IMR-90 (cell line): ENCODE measurements at regions not wholly inside any gene's neighbourhood (a gene's known extent, or its start where the extent isn't known, plus 50 kb on each side); places are given as distances from the start of the nearest gene placed in this dataset.
A peak's percentile ranks its signal among the peaks of the same experiment; 100 is the strongest.

Experiments used
- ATAC-seq: fragments of 200-7000 bp; cut with Tn5 transposase; 2 replicates; pipeline ENCODE4 v1.9.1; 2020; ENCODE audit warnings: low read depth, mild to moderate bottlenecking, moderate library complexity
- BruUV-seq: library from RNA; stranded (reverse); fragments of 400-500 nt; replicated peaks from 2 replicates; lab custom pipeline; 2021; lab: Mats Ljungman, UMichigan
- CTCF ChIA-PET: fragments of 300-600 bp; formaldehyde crosslinking; extraction: SDS; loops from one replicate; lab custom pipeline; 2021; ENCODE audit warnings: antibody characterized with exemption; lab: Yijun Ruan, JAX
- POLR2A ChIA-PET: fragments of 300-600 bp; sonication (Branson Sonifier 250); formaldehyde crosslinking; loops from one replicate; lab custom pipeline; 2022; ENCODE audit warnings: antibody characterized with exemption; ENCODE audit not compliant: unreplicated experiment; lab: Charles Lee
- DNase-seq: peaks from one replicate; pipeline ENCODE4 v3.0.0; 2013
- H2AFZ ChIP-seq: replicated peaks from 2 replicates; pipeline ENCODE3; 2013; ENCODE audit warnings: low read length, mild to moderate bottlenecking; ENCODE audit not compliant: poor library complexity
- H2AK5ac ChIP-seq: 2 replicates; pipeline ENCODE4 v1.6.1; 2013; ENCODE audit warnings: low read depth, low read length, inconsistent platforms
- H2AK9ac ChIP-seq: replicated peaks from 2 replicates; pipeline ENCODE3; 2013; ENCODE audit warnings: mild to moderate bottlenecking, low read depth, low read length, moderate library complexity; ENCODE audit not compliant: poor library complexity
- H2BK120ac ChIP-seq: 2 replicates; pipeline ENCODE4 v1.6.1; 2013; ENCODE audit warnings: low read depth, low read length, inconsistent platforms
- H2BK15ac ChIP-seq: 3 replicates; pipeline ENCODE4 v1.6.1; 2013; ENCODE audit warnings: low read depth, low read length, inconsistent platforms
- H2BK20ac ChIP-seq: 2 replicates; pipeline ENCODE4 v1.6.1; 2013; ENCODE audit warnings: low read depth, mild to moderate bottlenecking, inconsistent platforms, low read length, moderate library complexity
- H2BK5ac ChIP-seq: 2 replicates; pipeline ENCODE4 v1.6.1; 2013; ENCODE audit warnings: mild to moderate bottlenecking, low read depth, low read length, inconsistent platforms; ENCODE audit not compliant: poor library complexity, severe bottlenecking
- H3K14ac ChIP-seq: replicated peaks from 2 replicates; pipeline ENCODE4 v1.6.1; 2013; ENCODE audit warnings: low read depth, low read length, inconsistent platforms
- H3K18ac ChIP-seq: 2 replicates; pipeline ENCODE4 v1.6.1; 2013; ENCODE audit warnings: low read depth, low read length, control low read depth
- H3K23ac ChIP-seq: 2 replicates; pipeline ENCODE4 v1.6.1; 2013; ENCODE audit warnings: low read depth, low read length, inconsistent platforms
- H3K27ac ChIP-seq: 2 replicates; pipeline ENCODE4 v1.5.1; 2013; ENCODE audit warnings: mild to moderate bottlenecking, control low read depth, low read length; ENCODE audit not compliant: insufficient read depth
- H3K27me3 ChIP-seq: 2 replicates; pipeline ENCODE4 v1.6.1; 2013; ENCODE audit warnings: low read length; ENCODE audit not compliant: control insufficient read depth, insufficient read depth
- H3K36me3 ChIP-seq: 2 replicates; pipeline ENCODE4 v1.6.1; 2013; ENCODE audit warnings: low read length, mixed read lengths; ENCODE audit not compliant: control insufficient read depth, insufficient read depth
- H3K4ac ChIP-seq: 2 replicates; pipeline ENCODE4 v1.6.1; 2013; ENCODE audit warnings: low read depth, low read length, inconsistent platforms
- H3K4me1 ChIP-seq: 2 replicates; pipeline ENCODE4 v1.6.1; 2013; ENCODE audit warnings: low read length, mixed read lengths; ENCODE audit not compliant: control insufficient read depth, insufficient read depth
- H3K4me2 ChIP-seq: 2 replicates; pipeline ENCODE4 v1.6.1; 2013; ENCODE audit warnings: low read depth, mild to moderate bottlenecking, control low read depth, low read length, moderate library complexity
- H3K4me3 ChIP-seq: 2 replicates; pipeline ENCODE4 v1.5.1; 2013; ENCODE audit warnings: low read depth, mild to moderate bottlenecking, control low read depth, low read length, moderate library complexity; ENCODE audit not compliant: insufficient read depth
- H3K56ac ChIP-seq: 2 replicates; pipeline ENCODE4 v1.6.1; 2013; ENCODE audit warnings: low read length, inconsistent platforms; ENCODE audit not compliant: insufficient read depth; ENCODE audit errors: extremely low read depth
- H3K79me1 ChIP-seq, 2 experiments: 2 replicates each; pipeline ENCODE4 v1.6.1; 2013; ENCODE audit warnings: low read length in 2 of 2, inconsistent platforms in 1 of 2, low read depth in 1 of 2
- H3K9ac ChIP-seq: 2 replicates; pipeline ENCODE4 v1.6.1; 2013; ENCODE audit warnings: low read depth, low read length, control low read depth
- H3K9me1 ChIP-seq: 2 replicates; pipeline ENCODE4 v1.6.1; 2013; ENCODE audit warnings: low read length, inconsistent platforms; ENCODE audit not compliant: insufficient read depth
- H3K9me3 ChIP-seq: 2 replicates; pipeline ENCODE4 v1.6.1; 2013; ENCODE audit warnings: low read length; ENCODE audit not compliant: control insufficient read depth, insufficient read depth
- H4K20me1 ChIP-seq: 2 replicates; pipeline ENCODE4 v1.6.1; 2013; ENCODE audit warnings: low read length, inconsistent platforms; ENCODE audit not compliant: insufficient read depth
- H4K5ac ChIP-seq: 2 replicates; pipeline ENCODE4 v1.6.1; 2013; ENCODE audit warnings: mild to moderate bottlenecking, low read depth, low read length, control low read depth
- H4K8ac ChIP-seq, 2 experiments: 2 replicates each; pipeline ENCODE4 v1.6.1; 2013; ENCODE audit warnings: low read depth in 2 of 2, low read length in 2 of 2, control low read depth in 1 of 2, inconsistent platforms in 1 of 2
- H4K91ac ChIP-seq: 2 replicates; pipeline ENCODE4 v1.6.1; 2013; ENCODE audit warnings: low read depth, low read length, inconsistent platforms; ENCODE audit not compliant: insufficient read depth
- CEBPB ChIP-seq: IDR thresholded peaks from 2 replicates; pipeline ENCODE4 v1.6.1; 2012; ENCODE audit warnings: low read depth, low read length, improper control_type of control experiment
- SMC3 ChIP-seq: fragments of 150-350 bp; IDR thresholded peaks from 2 replicates; pipeline ENCODE4 v1.6.1; 2016; ENCODE audit warnings: low read depth, mild to moderate bottlenecking, antibody characterized with exemption, low read length, moderate library complexity
- WGBS, 2 experiments: methylation state at CpG; one replicate each; pipeline versions ENCODE4 v1.1.5 to v1.1.7; 2013; ENCODE audit warnings: missing lambda C conversion rate in 2 of 2; ENCODE audit not compliant: insufficient read length in 1 of 2; ENCODE audit errors: extremely low coverage in 2 of 2; 5-methylcytosine and 5-hydroxymethylcytosine counted together
- dilution Hi-C: fragments of 300-500 bp; cut with HindIII; formaldehyde crosslinking; loops from one replicate; pipeline ENCODE4 v1.14.3; 2018; ENCODE audit warnings: low sequenced_read_pairs; ENCODE audit not compliant: unreplicated experiment
- in situ Hi-C: fragments of 300-500 bp; cut with MboI; formaldehyde crosslinking; loops from 3 replicates; pipeline ENCODE4 v1.14.3; 2019; ENCODE audit warnings: low sequenced_read_pairs, inconsistent platforms, mixed read lengths
- intact Hi-C: fragments of 100-400 bp; cut with micrococcal nuclease; formaldehyde crosslinking; loops from 2 replicates; pipeline ENCODE4 v1.10.0; 2022

- dilution Hi-C loops: no loop called here
- Histone ChIP-seq H2BK5ac (no peak overlapping the region), H4K20me1 (no peaks in the 10 kb centered on the region), H2BK20ac (no peak overlapping the region), H3K4me3 (no peak overlapping the region), H3K27me3 (no peaks in the 10 kb centered on the region), H3K4me1 (no peaks in the 10 kb centered on the region), H3K9ac (no peak overlapping the region), H3K14ac (no peak overlapping the region), H4K91ac (no peak overlapping the region), H2BK15ac (no peak overlapping the region), H2AFZ (no peak overlapping the region), H2AK9ac (no peak overlapping the region), H3K56ac (no peak overlapping the region), H3K18ac (no peak overlapping the region), H4K8ac (no peak overlapping the region), H3K79me1 (no peaks in the 10 kb centered on the region), H3K4me2 (no peak overlapping the region), H3K9me3 (no peaks in the 10 kb centered on the region), H3K36me3 (no peaks in the 10 kb centered on the region), H3K27ac (no peak overlapping the region), H3K23ac (no peak overlapping the region), H4K5ac (no peak overlapping the region), H3K4ac (no peak overlapping the region), H3K9me1 (no peaks in the 10 kb centered on the region), H2AK5ac (no peak overlapping the region), H2BK120ac (no peak overlapping the region)
- BruUV-seq: no TSS peak
- DNase-seq (no peak), ATAC-seq (no peak)
- no CpG with 5 or more reads among the region's 1 CpG for WGBS, 2 experiments
- POLR2A ChIA-PET: no interaction called here
- CTCF ChIA-PET: no interaction called here
- TF ChIP-seq SMC3: no peak
- TF ChIP-seq CEBPB: peak; percentile 55
- in situ Hi-C loops: no loop called here
- intact Hi-C loops: no loop called here
Observed at GRCh38 chr20:5377484-5377883, 60.7 kb upstream of the PROKR2 start.
